ENCODE measurements at regions not wholly inside any gene's neighbourhood (a gene's known extent, or its start where the extent isn't known, plus 50 kb on each side); places are given as distances from the start of the nearest gene placed in this dataset.

DNA sequence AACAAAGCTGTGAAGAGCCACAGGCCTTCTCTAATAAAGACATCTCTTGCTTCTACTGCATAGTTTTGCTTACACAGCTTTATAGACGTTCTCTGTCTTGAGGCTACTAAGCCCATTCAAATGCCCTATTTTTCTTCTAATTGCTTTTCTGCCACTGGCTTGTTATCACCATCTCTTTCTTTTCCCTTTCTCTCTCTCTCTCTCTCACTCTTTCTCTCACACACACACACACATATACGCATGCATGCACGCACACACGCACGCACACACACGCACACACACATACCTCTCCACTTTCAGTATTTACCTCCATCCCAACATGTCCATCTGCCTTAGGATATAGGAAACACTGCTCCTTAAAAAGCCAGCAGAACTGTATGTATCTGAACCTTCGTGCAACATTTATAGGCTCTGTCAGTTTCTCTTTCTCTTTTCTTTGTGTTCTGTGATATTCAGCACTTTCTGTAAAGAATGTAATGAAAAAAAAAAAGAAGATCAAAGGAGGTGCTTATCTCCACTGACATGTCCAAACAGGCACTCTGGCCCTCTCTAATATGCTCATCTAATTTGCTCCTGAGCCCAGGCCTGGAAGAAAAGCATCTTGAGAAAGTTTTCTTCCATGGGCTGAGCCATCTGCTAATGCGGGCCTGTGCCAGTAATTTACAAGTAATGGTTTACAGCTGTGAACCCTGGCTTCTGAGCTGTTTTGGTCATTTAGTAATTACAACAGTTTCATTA is 1046.7 kb upstream of the MAP3K7 start:
- Mint-ChIP-seq H3K4me3 (no peak overlapping the region), H3K36me3 (no peaks in the 10 kb centered on the region), H3K9me3 (peaks cover 0 to 10% (median 4%) of the 10 kb centered on the region in 7 donors), H3K27me3 (no peaks in the 10 kb centered on the region), H3K27ac (no peak overlapping the region), H3K4me1 (no peaks in the 10 kb centered on the region)
- ATAC-seq (ENCODE audit: low read depth in 2 of 2) (no peak), DNase-seq (no peak)

DNA sequence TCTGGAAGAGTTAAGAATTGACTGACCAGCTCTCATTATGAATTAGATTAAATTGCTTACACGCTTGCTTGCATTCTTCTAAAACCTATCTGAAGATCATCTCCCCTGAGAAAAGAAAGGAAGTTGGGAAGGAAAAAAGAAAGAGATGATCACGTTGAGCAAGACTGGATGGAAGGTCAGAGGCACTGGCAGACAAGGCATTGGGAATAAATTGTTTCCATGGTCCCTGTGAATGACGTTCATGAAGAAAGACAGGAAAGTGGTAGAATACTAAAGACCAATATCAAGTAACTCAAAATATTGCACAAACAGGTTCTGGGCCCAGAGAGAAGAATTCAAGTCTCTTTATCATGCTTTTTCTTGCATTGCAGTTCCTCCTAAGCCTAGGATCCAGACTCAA is 1045.4 kb upstream of the MAP3K7 start:
- DNase-seq (no peak), ATAC-seq (ENCODE audit: low read depth in 2 of 2) (no peak)
- H3K4me3 Mint-ChIP-seq = no peak overlapping the region
- H3K36me3 Mint-ChIP-seq = no peaks in the 10 kb centered on the region
- H3K9me3 Mint-ChIP-seq = peaks cover 0 to 10% (median 4%) of the 10 kb centered on the region in 7 donors
- no peak overlapping the region for H3K27ac Mint-ChIP-seq
- H3K4me1 Mint-ChIP-seq = no peaks in the 10 kb centered on the region
- H3K27me3 Mint-ChIP-seq = no peaks in the 10 kb centered on the region

GRCh38 chr6:91631227-91631626 is 1044.4 kb upstream of the MAP3K7 start:
- Mint-ChIP-seq H3K27me3 (no peaks in the 10 kb centered on the region), H3K27ac (no peak overlapping the region)

DNA sequence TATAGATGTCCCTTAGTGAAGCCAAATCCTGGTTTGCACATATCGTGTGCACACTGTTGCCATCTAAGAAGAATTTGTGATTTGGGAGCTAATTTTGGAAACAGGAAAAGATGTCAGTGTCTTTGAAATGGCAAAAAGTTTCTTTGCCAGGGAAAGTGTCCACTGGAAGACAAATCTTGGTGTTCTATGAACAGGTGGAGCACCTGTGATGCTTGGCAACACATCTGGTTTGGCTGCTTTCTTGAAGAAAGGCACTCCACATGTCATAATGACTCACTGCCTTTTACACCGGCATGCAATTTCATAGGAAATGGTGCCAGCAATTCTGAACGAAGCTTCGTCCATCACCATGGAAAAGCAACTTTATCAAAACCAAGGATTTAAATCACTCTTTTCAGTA is 1040.0 kb upstream of the MAP3K7 start:
- Mint-ChIP-seq H3K4me1 (no peaks in the 10 kb centered on the region), H3K36me3 (no peaks in the 10 kb centered on the region), H3K27me3 (no peaks in the 10 kb centered on the region), H3K9me3 (peaks cover 0 to 7% (median 4%) of the 10 kb centered on the region in 7 donors), H3K4me3 (no peak overlapping the region), H3K27ac (no peak overlapping the region)
- DNase-seq = no peak
- ATAC-seq (ENCODE audit: low read depth in 2 of 2) = no peak

More at GRCh38 chr6:91631227-91631626, 1044.4 kb upstream of the MAP3K7 start:
- no peak for DNase-seq
- no peak for ATAC-seq (ENCODE audit: low read depth in 2 of 2)
- Mint-ChIP-seq H3K4me1 (no peaks in the 10 kb centered on the region), H3K36me3 (no peaks in the 10 kb centered on the region), H3K4me3 (no peak overlapping the region), H3K9me3 (peaks cover 0 to 10% (median 4%) of the 10 kb centered on the region in 7 donors)

GRCh38 chr6:91613481-91613880 is 1026.6 kb upstream of the MAP3K7 start:
- H3K9me3 Mint-ChIP-seq = peaks cover 0 to 5% (median 2%) of the 10 kb centered on the region in 7 donors
- ATAC-seq (ENCODE audit: low read depth in 2 of 2) = no peak
- H3K4me3 Mint-ChIP-seq = no peak overlapping the region

DNA sequence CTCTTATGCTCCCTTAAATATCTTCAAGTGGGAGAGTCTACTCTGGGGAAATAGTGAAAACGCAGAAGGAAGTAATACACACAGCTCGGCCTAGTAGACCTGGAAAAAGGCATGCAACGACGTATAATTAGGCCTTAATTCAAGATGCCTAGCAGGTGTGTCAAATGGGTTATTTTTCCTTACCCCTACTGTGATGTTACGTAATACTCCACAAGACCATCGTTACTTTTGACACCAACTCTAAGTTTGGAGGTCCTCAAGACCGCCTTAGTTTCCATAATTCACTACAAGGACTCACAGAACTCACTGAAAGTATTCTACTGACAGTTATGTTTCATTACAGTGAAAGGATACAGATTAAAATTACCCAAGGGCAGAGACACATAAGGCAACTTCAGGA is 1024.3 kb upstream of the MAP3K7 start:
- Mint-ChIP-seq H3K27ac (no peak overlapping the region), H3K4me3 (no peak overlapping the region), H3K9me3 (peaks cover 0 to 4% (median 2%) of the 10 kb centered on the region in 7 donors), H3K36me3 (no peaks in the 10 kb centered on the region), H3K27me3 (no peaks in the 10 kb centered on the region), H3K4me1 (no peaks in the 10 kb centered on the region)
- ATAC-seq (ENCODE audit: low read depth in 2 of 2) (no peak), DNase-seq (no peak)

More at GRCh38 chr6:91613481-91613880, 1026.6 kb upstream of the MAP3K7 start:
- Mint-ChIP-seq H3K27me3 (no peaks in the 10 kb centered on the region), H3K27ac (no peak overlapping the region), H3K36me3 (no peaks in the 10 kb centered on the region), H3K4me1 (no peaks in the 10 kb centered on the region)
- DNase-seq = no peak

- Mint-ChIP-seq H3K27ac (peak overlapping the region in 1 of 6 donors; percentile 80), H3K9me3 (peaks cover 0 to 8% (median 2%) of the 10 kb centered on the region in 7 donors), H3K36me3 (no peaks in the 10 kb centered on the region), H3K4me1 (no peaks in the 10 kb centered on the region), H3K27me3 (no peaks in the 10 kb centered on the region), H3K4me3 (no peak overlapping the region)
- DNase-seq (no peak), ATAC-seq (ENCODE audit: low read depth in 2 of 2) (no peak)
Measured at GRCh38 chr6:91608428-91608827, 1021.6 kb upstream of the MAP3K7 start.

- no peak overlapping the region for H3K27ac Mint-ChIP-seq
- peaks cover 0 to 8% (median 2%) of the 10 kb centered on the region in 7 donors for H3K9me3 Mint-ChIP-seq
- H3K4me3 Mint-ChIP-seq = no peak overlapping the region
- H3K27me3 Mint-ChIP-seq = no peaks in the 10 kb centered on the region
- H3K4me1 Mint-ChIP-seq = no peaks in the 10 kb centered on the region
- H3K36me3 Mint-ChIP-seq = no peaks in the 10 kb centered on the region
- ATAC-seq (ENCODE audit: low read depth in 2 of 2) (no peak), DNase-seq (no peak)
Measured at GRCh38 chr6:91606148-91606901, 1019.5 kb upstream of the MAP3K7 start.

- Mint-ChIP-seq H3K4me1 (no peaks in the 10 kb centered on the region), H3K27me3 (no peaks in the 10 kb centered on the region), H3K4me3 (no peak overlapping the region), H3K36me3 (no peaks in the 10 kb centered on the region), H3K9me3 (peaks cover 0 to 12% (median 0%) of the 10 kb centered on the region in 7 donors), H3K27ac (no peak overlapping the region)
- DNase-seq (no peak), ATAC-seq (ENCODE audit: low read depth in 2 of 2) (no peak)
Measured at GRCh38 chr6:91600561-91600960, 1013.7 kb upstream of the MAP3K7 start.

DNA sequence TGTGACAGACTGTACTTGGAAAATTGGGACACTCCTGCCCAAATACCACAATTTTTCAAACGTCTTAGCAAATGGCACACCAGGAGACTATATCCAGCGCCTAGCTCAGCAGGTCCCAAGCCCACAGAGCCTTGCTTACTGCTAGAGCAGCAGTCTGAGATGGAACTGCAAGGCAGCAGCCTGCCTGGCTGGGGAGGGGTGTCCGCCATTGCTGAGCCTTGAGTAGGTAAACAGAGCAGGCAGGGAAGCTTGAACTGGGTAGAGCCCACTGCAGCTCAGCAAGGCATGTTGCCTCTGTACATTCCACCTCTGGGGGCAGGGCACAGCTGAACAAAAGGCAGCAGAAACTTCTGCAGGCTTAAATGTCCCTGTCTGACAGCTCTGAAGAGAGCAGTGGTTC is 1003.3 kb upstream of the MAP3K7 start:
- ATAC-seq (ENCODE audit: low read depth in 2 of 2) (no peak), DNase-seq (no peak)
- Mint-ChIP-seq H3K27ac (no peak overlapping the region), H3K4me1 (no peaks in the 10 kb centered on the region), H3K9me3 (peaks cover 0 to 7% (median 4%) of the 10 kb centered on the region in 7 donors), H3K4me3 (no peak overlapping the region), H3K27me3 (no peaks in the 10 kb centered on the region), H3K36me3 (no peaks in the 10 kb centered on the region)

- no peaks in the 10 kb centered on the region for H3K36me3 Mint-ChIP-seq
- no peaks in the 10 kb centered on the region for H3K27me3 Mint-ChIP-seq
- DNase-seq (no peak), ATAC-seq (ENCODE audit: low read depth in 2 of 2) (no peak)
- no peak overlapping the region for H3K4me3 Mint-ChIP-seq
- H3K9me3 Mint-ChIP-seq = no peaks in the 10 kb centered on the region
- no peaks in the 10 kb centered on the region for H3K4me1 Mint-ChIP-seq
- H3K27ac Mint-ChIP-seq = no peak overlapping the region
Measured at GRCh38 chr6:91580635-91581034, 993.8 kb upstream of the MAP3K7 start.

- H3K9me3 Mint-ChIP-seq = no peaks in the 10 kb centered on the region
- H3K36me3 Mint-ChIP-seq = no peaks in the 10 kb centered on the region
- ATAC-seq (ENCODE audit: low read depth in 2 of 2) = no peak
- DNase-seq = no peak
- H3K4me1 Mint-ChIP-seq = no peaks in the 10 kb centered on the region
- no peak overlapping the region for H3K4me3 Mint-ChIP-seq
- H3K27me3 Mint-ChIP-seq = no peaks in the 10 kb centered on the region
- H3K27ac Mint-ChIP-seq = no peak overlapping the region
Measured at GRCh38 chr6:91575032-91575431, 988.2 kb upstream of the MAP3K7 start.

- DNase-seq (no peak), ATAC-seq (ENCODE audit: low read depth in 2 of 2) (no peak)
- Mint-ChIP-seq H3K9me3 (no peaks in the 10 kb centered on the region), H3K4me1 (no peaks in the 10 kb centered on the region), H3K27ac (no peak overlapping the region), H3K4me3 (no peak overlapping the region), H3K27me3 (no peaks in the 10 kb centered on the region), H3K36me3 (no peaks in the 10 kb centered on the region)
Measured at GRCh38 chr6:91573826-91574416, 987.0 kb upstream of the MAP3K7 start.

DNA sequence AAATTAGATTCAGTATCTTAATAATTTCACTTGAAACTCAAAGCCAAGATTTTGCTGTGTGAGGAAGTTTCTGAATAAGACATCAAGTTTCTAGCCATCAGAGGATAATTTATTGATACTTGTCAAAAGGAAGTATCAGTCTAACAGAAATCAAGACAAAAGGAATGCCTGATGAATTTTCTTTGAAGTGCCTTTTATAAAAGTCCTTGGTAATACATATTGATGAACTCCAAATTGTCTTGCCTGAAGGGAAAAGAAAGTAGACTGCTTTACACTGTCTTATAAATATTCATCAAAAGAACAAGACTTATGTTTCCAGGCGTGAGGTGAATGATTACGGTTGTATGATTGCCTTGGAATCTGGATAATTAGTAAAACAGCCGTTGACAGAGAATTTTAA is 986.0 kb upstream of the MAP3K7 start:
- H3K4me1 Mint-ChIP-seq = no peaks in the 10 kb centered on the region
- no peaks in the 10 kb centered on the region for H3K27me3 Mint-ChIP-seq
- peaks cover 0 to under 1% (median 0%) of the 10 kb centered on the region in 7 donors for H3K9me3 Mint-ChIP-seq
- DNase-seq = no peak
- H3K27ac Mint-ChIP-seq = no peak overlapping the region
- no peak overlapping the region for H3K4me3 Mint-ChIP-seq
- ATAC-seq (ENCODE audit: low read depth in 2 of 2) = no peak
- H3K36me3 Mint-ChIP-seq = no peaks in the 10 kb centered on the region
